GM11168 (cell line): ENCODE measurements at regions not wholly inside any gene's neighbourhood (a gene's known extent, or its start where the extent isn't known, plus 50 kb on each side); places are given as distances from the start of the nearest gene placed in this dataset.

Experiments used
- in situ Hi-C: fragments of 300-500 bp; cut with MboI; formaldehyde crosslinking; loops from one replicate; pipeline ENCODE4 v1.12.0; 2022; ENCODE audit warnings: low sequenced_read_pairs; ENCODE audit not compliant: unreplicated experiment

DNA sequence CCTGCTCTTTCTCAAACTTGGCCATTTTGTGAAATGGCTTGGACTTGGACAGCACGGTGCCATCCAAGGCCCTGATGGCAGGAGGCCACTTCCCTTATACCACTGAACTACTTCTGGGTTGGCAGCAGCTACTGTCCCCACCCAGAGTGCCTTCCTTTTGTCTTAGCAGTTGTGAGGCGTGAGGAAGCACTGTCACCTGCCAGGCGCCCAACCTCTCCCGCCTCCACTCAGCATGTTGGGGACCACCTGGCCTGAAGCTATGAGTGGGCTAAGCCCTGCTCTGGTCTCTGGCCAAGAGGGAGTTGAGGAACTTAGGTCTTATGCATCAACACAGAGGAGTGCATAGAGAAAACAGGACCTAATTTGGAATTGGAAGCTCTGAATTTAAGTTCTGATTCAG lies 276.0 kb downstream of the ENC1 start:
- in situ Hi-C loops = no loop called here

DNA sequence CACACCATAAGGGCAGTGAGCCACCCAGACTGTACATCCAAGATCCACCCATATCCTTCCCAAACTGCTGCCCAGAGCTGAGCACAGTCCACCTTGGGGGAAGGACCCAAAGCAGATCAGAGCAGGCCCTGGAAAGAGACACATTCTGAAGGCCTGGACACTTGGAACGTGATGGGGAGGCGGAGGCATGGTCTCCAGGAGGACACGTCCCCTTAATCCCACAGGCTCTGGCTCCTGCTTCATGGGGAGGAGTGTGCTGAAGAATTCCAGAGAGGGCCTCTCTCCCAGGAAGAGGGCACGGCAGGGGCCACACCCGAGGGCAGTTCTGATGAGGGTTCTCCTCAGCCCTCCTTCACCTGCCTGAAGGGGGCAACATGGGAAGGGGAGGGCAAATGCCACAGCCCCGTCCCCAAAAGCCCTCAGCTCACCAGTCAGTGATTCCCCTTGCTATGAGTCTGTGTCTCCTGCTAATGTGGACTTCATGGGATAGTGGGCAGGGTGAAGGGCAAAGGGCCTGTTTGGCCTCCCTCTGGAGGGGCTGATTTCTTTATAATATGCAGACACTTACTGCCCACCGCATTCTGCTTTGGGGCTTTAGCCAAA lies 276.8 kb downstream of the ENC1 start:
- in situ Hi-C loops = no loop called here

DNA sequence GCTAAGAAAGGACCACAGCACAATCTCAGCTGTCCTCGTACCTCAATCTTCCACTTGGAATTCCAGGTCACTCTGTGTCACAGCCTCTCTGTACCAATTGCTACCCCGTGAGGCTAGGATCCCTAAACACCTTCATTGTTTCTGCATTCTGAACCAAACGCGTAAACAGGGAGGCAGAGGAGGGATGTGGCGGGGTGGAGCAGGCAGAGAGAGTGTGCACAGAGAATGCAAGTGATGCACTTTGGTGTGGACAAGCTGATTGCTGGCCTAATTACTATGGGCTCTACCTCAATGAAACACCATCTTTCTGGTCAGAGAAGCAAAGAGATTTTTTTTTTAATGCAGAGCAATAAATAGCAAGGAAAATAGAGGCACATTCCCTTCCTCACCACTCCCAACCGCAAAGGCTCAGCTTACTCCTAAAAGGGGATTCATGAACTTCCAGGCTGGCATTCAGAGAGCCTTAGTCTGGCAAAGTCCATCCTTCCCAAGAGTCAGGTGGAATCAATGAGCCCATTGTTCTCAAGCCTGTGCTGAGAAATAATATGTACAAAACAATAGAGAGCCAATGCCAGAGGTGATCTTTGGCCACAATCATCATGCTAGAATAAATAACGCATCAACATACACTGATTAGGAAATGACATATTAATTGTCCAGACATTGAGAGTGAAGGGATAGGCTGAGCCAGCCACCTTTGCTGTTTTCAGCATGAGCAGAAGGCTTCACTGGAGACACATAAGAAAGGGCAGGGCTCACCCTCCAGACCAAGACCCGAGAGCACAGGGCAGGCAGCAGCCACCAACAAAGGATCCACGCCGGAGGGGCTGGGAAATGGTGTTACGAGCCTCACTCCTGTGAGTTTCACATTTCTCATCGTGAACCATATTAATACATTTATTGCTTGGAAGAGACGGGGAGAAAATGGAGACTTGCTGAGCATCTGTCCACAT lies 278.8 kb downstream of the ENC1 start:
- in situ Hi-C loops = no loop called here

DNA sequence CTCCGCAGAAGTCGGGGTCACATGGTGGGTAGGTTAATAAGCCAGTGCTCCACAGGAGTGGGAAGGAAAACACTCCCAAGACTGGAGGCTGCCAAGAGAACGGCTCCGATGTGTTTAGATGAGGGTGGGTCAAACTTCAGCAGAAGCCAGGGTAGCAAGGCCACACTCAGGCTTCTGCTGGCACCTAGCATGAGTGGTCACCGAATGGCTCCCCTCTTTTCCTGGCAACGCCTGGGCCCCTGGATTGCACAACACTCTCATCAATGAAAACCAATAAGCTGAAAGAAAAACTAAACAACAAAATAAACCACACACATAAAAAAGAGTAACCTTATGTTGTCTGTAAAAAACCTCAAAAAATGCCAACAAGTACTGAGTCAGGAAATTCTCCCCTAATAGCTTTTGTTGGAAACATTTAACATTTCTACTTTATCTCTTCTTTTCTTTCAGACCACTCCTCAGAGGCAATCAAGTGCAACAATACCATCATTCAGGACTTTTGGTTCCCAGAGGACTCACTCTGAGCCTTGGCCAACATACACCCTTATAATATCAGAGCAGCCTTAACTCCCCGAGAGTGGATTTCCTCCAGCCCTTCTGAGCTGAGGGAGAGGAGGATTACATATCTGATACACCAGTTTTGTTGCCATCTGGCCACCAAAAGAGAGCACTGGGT lies 279.9 kb downstream of the ENC1 start:
- in situ Hi-C loops = no loop called here

DNA sequence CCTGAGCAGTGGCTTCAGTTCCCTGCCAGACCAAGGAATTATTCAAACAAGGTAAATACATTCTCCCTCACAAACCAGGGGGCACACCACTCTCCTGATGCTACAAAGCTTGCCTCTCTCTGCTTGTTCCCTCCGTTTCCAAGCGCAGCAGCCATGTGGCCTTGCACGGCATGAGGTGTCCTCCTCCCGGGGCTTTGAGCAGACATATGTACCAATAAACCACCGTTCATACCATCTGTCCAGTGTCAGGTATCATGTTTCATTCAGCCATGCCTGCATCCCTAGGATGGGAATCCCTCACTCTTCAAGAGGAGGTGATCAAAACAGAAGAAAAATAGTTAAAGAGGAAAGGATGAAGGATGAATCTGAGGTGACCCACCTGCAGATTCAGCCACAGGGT lies 282.7 kb downstream of the ENC1 start:
- in situ Hi-C loops = no loop called here

DNA sequence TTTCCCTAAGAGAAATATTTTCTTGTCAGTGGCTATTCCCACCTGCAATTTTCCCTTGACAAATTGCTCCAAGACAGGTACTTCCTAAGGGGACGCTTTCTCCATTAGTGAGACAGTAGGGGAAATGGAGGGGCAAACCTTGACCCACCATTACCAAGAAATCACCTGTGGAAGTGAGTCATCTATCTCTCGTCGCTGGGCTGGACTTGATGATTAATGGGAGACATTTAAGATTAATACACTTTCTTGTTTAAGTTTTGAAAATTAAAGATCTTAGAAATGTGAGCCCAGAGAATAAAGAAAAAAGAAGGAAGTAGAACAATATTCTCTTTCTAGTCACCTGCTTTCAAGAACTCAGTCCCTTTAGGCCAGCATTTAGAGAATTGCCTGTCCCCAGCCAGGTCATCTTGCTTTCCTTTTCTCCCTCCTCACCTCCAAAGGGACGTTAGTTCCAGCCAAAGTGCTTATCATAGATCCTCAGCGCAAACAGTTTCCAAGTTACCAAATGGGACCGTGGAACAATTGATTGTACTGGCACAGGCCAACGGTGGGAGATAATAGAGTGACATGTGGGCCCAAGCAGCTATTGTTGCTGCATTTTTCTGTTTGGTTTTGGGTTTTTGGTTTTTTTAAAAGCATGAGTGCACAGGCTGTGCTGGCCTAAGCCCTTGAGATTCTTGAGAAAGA lies 284.4 kb downstream of the ENC1 start:
- in situ Hi-C loops = no loop called here

DNA sequence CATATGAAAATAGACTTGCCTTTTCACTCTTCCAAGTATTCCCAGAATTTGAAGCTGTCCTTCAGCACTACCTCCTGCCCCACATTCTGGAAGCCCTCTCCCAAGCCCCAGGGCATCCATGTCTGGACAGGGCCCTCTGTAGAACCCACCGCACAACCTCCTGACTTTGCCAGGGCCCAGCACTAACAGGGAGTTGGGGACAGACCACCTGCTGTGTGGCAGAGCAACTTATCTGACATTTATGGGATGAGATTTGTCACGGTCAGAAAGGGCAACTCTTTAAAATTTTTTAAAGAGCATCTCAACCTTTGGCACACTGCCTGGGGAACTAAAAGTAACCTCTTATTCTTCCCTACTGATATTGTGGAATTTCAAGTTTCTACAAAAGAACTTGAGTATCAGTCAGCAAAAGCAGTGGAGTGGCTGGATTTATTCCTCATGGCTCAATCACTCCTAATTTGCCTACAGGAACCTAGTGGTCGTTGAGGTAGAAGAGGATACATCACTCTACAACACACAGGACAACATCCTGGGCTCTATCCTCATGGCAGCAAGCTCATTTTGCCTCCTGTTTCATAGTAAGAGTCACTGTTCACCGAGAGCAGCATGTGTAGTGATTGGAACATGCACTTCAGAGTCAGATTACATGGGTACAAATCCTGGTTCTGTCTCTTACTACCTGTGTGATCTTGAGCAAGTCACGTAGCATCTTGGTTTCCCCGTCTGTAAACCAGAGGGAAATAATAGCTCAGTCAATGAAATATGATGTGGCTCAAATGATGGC lies 285.3 kb downstream of the ENC1 start:
- in situ Hi-C loops = no loop called here

DNA sequence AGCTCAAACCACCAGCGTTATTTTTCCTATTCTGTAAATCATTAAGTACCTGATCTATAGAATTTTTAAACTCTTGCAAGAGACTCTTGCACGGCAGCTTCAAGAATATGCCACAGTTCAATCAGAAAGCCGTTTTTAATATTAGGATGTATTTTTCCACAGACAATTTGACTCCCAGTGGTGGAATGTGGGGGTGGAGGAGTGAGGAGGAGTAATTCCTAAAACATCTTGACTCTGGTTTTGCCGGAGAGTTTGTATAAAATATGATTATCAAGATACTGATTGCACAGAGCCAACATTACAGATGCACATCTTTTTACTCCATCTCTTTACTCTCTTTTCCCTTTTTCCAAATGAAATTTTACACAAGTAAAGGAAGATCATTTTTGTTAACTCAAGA lies 288.3 kb downstream of the ENC1 start:
- in situ Hi-C loops = no loop called here

DNA sequence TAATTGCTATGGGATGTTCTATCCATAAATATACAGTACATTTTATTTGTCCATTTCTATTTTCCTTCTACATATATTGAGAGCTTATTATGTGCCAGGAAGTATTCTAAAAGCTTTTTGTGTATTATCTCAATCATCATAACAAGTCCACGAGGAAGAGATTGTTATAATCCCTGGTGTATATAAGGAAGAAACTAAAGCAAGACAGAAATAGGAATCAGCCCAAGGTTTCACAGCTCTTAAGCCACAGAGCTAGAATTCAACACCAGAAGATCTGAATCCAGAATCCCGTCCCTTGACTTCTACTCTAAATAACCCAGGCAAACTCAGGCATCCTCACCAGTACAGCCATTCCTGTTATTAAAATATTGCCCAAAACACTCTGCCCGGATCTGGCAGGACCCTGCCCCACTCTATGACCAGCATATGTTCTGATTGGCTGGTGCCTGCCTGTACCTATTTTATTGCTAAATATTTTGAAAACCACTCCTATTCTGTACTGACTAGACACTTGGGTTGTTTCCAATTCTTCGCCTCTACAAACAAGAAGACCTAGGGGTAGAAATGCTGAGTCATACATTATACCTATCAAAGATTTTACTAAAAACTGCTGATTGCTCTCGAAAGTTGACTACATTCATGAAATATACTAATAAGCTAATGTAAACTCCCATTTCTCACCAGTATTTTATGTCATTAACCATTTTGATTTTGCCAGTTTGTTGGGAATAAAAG lies 297.4 kb downstream of the ENC1 start:
- in situ Hi-C loops = no loop called here

DNA sequence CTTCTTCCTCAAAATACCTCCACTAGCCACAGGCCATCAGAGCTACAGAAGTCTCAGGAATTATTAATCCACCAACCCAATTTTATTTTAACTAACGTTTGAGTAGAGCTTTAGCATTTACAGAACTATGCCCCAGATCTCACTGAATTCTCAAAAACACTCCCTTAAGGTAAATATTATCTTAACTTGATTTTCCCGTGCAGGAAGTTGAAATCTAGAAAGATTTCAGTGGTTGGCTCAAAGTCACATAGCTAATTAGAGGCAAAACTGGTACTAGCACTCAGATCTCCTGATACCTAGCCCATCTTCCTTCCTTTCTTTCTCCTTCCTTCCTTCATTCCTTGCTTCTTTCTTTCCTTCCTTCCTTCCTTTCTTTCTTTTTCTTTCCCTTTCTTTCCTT lies 298.3 kb downstream of the ENC1 start:
- in situ Hi-C loops = no loop called here

DNA sequence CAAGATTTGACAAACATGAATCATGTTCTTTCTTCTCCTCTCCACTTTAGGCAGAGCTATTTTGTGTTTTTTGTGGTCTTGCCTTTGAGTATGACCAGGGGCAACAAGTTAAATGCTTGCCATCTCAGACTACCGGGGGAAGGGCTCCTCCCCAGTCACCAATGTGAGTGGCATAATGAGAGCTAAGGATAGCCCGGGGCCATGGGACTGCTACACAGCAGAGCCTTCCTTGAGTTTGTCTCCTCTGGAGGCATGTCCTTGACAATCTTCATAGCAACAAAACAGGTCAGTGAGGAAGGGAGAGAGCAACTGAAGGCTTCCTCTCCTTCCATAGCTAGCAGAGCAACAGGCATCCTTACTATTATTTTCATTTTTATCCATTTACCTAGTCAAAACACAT lies 299.3 kb downstream of the ENC1 start:
- in situ Hi-C loops = no loop called here

DNA sequence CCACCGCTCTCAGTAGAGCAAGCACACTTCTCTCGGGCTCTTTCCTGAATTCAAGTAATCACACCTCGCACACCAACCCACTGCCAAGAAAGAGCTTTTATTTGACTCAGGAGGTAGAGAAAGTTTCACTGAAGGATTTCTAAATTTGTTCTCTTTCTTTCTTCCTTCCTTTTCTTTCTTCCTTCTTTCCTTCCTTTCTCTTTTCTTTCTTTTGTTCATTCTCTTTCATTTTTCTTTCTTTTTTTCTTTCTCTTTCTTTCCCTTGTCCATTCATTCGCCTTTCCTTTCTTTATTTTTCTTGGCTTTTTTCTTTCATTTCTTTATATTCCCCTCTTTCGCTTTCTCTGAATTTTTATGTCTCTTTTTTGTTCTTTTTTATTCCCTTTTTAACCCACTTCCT lies 300.1 kb downstream of the ENC1 start:
- in situ Hi-C loops = no loop called here

DNA sequence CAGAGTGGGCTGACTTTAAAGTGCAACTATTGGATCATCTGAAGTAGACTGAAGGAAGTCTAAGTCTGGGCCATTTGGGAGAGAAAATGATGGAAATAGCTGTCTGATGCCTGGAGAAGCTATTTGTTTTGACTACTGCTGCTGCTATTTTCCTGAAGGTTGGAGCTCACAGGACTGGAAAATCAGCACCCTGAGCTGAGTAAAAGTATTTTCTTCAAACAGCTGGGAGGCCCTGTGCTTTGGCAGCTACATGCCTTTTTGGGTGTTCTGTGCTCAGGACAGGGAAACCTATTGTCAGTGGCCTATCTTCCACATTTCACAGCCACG lies 302.6 kb downstream of the ENC1 start:
- in situ Hi-C loops = no loop called here

DNA sequence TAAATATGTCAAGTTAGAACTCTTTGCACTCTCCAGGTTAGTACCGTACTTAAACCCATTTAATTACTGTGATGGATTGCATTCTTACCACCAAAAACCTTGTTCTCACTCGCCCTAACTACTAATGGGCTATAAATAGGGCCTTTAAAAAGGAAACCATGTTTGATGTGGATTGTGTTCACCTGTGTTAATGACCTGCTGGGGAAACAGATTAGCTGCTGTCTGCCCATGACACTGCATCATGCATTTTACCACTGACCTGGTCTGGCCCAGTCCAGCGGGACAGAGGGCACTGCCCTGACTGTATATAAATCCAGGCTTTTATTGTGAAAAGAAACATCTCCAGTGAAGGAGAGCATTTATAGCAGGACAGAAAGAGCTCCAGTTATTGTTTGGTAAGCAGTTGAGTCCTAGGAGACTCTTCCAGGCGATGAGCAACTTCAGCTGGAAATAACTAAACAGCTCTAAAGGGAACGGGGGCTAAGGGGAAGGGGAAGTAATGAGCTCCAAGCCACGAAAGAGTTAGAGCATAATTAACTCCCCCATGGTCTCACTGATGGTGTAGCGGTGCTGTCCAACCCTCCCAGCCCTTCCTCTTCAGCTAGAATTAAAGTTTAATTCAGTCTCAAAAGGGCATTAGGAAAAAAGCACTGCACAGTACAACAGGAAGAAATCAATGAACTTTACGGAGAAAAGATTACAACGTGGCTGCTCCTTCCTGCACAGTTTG lies 303.1 kb downstream of the ENC1 start:
- in situ Hi-C loops = no loop called here

DNA sequence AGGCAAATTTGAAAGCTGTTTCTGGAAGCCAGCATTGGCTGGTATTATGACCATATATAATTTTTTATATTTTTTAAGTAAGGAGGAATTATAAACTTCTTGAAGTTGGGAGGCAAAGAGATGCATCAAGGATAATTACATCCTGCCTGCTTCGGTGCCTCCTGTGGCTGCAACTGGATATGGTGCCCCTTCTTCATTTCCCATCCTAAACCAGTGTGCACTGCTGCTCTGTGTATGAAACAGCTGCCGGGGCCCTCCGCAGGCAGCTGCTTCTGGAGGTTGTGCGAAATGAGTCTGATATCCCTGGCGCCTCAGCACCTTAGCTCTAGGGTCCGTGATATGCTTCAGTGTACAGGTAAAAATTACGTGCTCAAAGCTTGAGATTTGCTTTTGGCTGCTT lies 304.2 kb downstream of the ENC1 start:
- in situ Hi-C loops = no loop called here

DNA sequence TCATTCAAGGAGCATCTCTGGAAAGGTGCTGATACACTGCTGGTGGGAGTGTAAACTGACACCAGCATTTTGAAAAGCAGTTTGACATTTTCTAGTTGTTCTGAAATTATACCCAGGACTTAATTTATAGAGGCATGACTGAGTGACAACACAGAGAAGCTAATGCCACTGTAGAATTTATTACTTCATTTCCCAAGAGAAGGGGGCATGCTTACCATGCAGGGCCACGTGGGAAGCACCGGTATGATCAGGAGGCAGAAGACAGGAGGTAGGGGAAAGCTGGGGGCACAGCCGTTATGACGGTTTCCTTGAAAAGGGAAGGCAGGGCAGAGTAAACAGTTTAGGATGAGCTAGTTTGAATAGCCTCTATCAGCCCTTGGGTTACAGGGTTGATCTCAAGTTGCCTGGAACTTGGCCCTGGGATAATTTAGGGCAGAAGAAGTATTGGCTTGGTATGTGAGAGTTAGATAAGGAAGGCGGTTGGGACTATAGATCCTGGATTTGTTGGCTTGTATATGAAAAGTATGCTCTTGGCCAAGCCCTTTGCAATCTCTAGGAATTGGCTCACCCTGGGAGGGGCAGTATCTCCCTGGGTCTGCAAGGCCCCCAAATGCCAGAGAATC lies 305.7 kb downstream of the ENC1 start:
- in situ Hi-C loops = no loop called here

DNA sequence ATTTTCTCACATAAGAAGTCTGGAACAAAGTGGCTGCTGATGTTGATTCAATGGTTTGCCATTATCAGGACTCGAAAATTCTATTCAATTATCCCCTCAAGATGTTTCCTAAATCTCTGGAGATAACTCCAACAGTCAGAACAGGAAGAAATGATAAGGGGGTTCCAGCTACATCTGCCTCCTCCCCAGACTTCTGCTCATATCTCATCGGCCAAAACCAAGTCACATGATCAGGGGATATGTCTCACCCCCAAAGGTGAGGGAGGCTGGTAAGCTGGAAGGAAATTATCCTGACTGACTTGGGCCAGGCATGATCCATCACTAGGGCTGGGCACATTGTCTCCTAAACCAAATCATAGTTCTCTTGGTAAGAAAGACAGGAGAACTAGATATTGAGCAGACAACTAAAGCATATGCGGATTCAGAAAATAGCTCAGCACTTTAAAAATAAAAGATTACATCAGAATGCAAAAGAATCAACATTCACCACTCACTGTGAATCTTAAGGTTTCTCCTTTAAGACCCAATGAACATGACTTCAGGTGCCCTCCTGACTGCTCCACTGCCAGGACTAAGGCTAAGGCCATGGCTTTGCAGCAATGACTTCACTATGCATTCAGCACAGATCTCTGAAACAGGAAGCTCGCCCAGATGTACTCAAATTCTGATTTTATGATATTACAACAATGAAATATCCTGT lies 306.3 kb downstream of the ENC1 start:
- in situ Hi-C loops = no loop called here

DNA sequence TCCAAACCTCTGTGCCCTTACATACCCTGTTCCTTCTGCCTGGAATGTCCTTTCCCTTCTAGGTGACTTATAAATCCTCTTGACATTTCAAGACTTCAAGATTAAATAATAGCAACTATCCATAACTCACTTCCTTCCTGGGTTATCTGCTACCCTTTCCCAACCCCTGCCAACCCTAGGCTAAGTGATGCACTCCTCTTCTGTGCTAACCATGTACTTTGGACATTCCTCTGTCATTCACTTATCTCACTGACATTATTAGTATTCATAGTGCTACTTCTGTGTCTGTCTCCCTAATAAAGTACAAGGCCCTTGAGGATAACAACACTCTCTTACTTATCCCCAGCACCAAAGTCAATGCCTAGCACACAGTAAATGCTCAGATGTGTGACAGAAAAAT lies 307.1 kb downstream of the ENC1 start:
- in situ Hi-C loops = no loop called here
